Lower leg skin (tissue), 3 donors: ENCODE measurements at regions not wholly inside any gene's neighbourhood (a gene's known extent, or its start where the extent isn't known, plus 50 kb on each side); places are given as distances from the start of the nearest gene placed in this dataset.

Experiments
- POLR2A ChIP-seq, 2 donors: fragments of 450-650 bp; IDR thresholded peaks; one replicate each; pipeline ENCODE4 v1.6.1; 2016 to 2017; ENCODE audit warnings: antibody characterized with exemption in 2 of 2, mild to moderate bottlenecking in 1 of 2, moderate library complexity in 1 of 2
- TF ChIP-seq, protein P1 (sequence below), 3 donors: fragments of 450-650 bp; IDR thresholded peaks; one replicate each; pipeline ENCODE4 v1.5.1; 2016; ENCODE audit warnings: antibody characterized with exemption in 3 of 3, mild to moderate bottlenecking in 3 of 3, moderate library complexity in 2 of 3

DNA sequence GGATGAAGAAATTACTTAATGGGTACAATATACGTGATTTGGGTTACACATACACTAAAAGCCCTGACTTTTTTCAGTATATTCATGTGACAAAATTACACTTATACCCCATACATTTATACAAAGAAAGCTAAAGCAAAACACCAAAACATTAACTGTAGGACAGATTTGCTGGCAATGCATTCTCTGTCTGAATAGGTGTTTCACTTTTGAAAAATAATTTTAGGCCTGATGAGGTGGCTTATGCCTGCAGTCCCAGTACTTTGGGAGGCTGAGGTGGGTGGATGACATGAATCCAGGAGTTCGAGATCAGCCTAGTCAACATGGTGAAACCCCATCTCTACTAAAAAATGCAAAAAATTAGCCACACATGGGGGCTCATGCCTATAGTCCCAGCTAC lies 301.5 kb upstream of the FAM98A start:
- no peak for TF ChIP-seq POLR2A (IDR thresholded peaks at IDR 0.05)
- TF ChIP-seq, protein P1, sequence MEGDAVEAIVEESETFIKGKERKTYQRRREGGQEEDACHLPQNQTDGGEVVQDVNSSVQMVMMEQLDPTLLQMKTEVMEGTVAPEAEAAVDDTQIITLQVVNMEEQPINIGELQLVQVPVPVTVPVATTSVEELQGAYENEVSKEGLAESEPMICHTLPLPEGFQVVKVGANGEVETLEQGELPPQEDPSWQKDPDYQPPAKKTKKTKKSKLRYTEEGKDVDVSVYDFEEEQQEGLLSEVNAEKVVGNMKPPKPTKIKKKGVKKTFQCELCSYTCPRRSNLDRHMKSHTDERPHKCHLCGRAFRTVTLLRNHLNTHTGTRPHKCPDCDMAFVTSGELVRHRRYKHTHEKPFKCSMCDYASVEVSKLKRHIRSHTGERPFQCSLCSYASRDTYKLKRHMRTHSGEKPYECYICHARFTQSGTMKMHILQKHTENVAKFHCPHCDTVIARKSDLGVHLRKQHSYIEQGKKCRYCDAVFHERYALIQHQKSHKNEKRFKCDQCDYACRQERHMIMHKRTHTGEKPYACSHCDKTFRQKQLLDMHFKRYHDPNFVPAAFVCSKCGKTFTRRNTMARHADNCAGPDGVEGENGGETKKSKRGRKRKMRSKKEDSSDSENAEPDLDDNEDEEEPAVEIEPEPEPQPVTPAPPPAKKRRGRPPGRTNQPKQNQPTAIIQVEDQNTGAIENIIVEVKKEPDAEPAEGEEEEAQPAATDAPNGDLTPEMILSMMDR (IDR thresholded peaks at IDR 0.05) = no peak
